KOPT-K1 (cell line): ENCODE measurements at regions not wholly inside any gene's neighbourhood (a gene's known extent, or its start where the extent isn't known, plus 50 kb on each side); places are given as distances from the start of the nearest gene placed in this dataset.

Experiments used
- H3K27ac ChIP-seq: fragments of 200-600 bp; sonication (generic); 2 replicates; pipeline ENCODE4 v1.5.1; 2016; ENCODE audit warnings: antibody characterized with exemption, mild to moderate bottlenecking, low read depth, low read length; ENCODE audit not compliant: poor library complexity, severe bottlenecking
- H3K36me3 ChIP-seq: fragments of 200-600 bp; sonication (generic); 2 replicates; pipeline ENCODE4 v1.5.1; 2017; ENCODE audit warnings: antibody characterized with exemption, mild to moderate bottlenecking, low read length, moderate library complexity; ENCODE audit not compliant: insufficient read depth
- H3K9me3 ChIP-seq: fragments of 200-600 bp; sonication (generic); 2 replicates; pipeline ENCODE4 v1.5.1; 2017; ENCODE audit warnings: antibody characterized with exemption, low read length, mild to moderate bottlenecking; ENCODE audit not compliant: insufficient read depth, poor library complexity, severe bottlenecking

DNA sequence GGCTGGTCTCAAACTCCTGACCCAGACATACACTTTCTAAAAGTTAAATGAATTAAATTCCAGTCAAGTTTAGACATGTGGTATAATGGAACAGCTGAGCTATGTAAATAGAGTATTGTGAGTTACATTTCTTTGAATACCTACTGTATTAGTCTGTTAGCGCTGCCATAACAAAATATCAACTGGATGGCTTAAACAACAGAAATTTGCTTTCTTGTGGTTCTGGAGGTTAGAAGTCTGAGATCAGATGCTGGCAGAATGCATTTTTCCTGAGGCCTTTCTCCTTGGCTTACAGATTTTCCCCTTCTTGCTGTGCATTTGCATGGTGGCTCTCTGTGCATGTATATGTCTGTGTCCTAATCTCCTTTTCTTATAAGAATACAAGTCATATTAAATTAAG, 101.5 kb upstream of the TGFBR2 start:
- Histone ChIP-seq H3K9me3 (no peaks in the 10 kb centered on the region), H3K36me3 (no peaks in the 10 kb centered on the region), H3K27ac (no peak overlapping the region)

DNA sequence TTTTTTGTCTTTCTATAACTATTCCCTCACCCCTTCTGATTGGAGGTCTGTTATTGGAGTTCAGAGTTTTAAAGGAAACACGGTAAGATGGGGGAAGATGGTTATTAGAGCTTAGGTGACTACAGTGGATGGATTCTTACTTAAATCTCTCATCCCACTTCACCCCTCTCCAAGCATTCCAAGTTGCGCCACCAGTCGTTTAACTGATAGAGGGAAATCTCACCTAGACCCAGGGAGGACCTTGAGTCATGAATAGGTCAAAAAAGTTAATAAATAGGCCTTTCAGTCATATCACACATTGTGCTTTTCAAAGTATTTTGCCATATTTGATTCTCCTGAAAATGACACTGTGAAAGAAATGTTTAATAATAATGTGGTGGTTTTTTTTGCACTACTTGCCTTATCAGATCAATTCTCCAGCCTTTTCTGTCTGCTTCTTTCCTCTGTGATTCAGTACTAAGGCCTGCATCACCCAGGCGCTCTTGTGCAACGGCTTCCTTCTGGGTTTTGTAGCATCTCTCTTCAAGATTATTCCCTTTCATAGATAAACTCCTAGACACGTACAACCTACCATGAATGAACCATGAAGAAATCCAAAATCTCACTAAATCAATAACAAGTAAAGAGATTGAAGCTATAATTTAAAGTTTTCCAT, 100.4 kb upstream of the TGFBR2 start:
- H3K27ac ChIP-seq, result no peak overlapping the region
- H3K9me3 ChIP-seq, result no peaks in the 10 kb centered on the region
- H3K36me3 ChIP-seq, result no peaks in the 10 kb centered on the region

DNA sequence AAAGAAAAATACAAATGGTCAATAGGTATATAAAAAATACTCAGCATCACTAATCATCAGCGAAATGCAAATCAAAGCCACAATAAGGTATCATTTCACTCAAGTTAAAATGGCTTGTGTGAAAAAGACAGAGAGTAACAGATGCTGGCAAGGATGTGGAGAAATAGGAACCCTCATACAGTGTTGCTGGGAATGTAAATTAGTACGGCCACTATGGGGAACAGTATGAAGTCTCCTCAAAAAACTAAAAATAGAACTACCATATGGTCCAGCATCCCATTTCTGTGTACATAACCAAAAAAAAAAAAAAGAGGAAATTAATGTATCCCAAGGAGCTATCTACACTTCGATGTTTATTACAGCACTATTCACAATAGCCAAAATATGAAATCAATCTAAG, 98.1 kb upstream of the TGFBR2 start:
- H3K36me3 ChIP-seq, result no peaks in the 10 kb centered on the region
- no peak overlapping the region for H3K27ac ChIP-seq
- H3K9me3 ChIP-seq, result no peaks in the 10 kb centered on the region

DNA sequence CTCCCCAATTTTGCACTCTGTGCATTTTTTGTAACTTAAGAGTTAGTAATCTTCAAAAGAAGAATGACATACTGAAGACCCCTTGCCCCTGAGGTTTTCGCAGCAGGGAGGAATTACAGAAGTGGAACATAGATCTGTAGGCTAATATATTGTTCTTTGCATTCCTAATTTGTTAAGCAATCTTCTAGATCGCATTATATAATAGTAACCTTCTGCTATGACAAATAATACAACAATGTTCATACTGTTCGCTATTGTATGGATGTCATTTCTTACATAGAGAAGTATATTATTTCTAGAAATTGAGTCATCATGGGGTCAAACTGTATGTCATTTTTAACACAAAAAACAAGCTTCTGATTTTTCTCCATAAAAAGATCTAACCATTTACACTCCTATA, 95.8 kb upstream of the TGFBR2 start:
- Histone ChIP-seq H3K36me3 (no peaks in the 10 kb centered on the region), H3K9me3 (no peaks in the 10 kb centered on the region), H3K27ac (no peak overlapping the region)

DNA sequence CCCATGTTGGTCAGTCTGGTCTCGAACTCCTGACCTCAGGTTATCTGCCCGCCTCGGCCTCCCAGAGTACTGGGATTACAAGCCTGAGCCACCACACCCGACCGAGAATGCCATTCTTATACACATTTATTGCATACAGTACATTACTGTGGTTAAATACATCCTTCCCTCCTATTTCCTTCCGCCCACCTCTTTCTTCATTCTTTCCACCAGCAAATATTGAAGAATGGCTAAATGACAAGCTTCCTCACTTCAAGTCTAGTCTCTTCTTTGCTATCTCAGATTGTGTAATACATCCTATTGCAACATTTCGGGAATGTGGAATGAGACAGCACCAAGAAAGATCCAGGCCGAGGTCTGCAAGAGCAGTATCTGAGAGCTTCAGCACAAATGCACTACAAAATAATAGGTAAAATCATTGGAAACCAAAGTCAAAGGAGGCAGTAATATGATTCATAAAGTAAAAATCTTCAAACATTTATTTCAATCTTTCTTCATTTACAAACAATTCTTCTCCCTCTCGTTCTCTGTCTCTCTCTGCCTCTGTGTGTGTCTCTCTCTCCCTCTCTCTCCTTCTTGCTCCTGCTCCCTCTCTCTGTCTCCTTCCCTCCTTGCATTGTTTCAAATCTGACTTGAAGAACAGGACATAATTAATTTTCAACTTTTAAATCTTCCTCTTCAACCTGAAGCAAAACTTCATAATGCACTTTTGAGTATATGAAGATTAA, 94.7 kb upstream of the TGFBR2 start:
- no peaks in the 10 kb centered on the region for H3K9me3 ChIP-seq
- no peaks in the 10 kb centered on the region for H3K36me3 ChIP-seq
- no peak overlapping the region for H3K27ac ChIP-seq

DNA sequence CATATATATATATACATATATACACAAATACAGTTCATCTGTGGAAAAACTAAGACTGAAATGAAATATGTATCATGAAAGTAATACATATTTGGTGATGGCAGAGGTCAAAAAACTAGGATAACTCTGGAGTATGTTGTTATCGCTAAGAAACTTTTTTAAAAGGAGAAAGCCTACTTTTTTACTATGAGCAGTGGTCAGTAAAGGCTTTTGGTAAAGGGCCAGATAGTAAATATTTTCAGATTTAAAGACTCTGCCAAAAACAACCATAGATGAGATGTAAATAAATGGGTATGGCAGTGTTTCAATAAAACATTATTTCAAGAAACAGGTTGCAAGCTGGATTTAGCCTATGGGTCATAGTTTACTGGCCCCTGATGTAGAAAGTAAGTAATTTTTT, 93.8 kb upstream of the TGFBR2 start:
- no peaks in the 10 kb centered on the region for H3K9me3 ChIP-seq
- no peak overlapping the region for H3K27ac ChIP-seq
- H3K36me3 ChIP-seq, result no peaks in the 10 kb centered on the region

DNA sequence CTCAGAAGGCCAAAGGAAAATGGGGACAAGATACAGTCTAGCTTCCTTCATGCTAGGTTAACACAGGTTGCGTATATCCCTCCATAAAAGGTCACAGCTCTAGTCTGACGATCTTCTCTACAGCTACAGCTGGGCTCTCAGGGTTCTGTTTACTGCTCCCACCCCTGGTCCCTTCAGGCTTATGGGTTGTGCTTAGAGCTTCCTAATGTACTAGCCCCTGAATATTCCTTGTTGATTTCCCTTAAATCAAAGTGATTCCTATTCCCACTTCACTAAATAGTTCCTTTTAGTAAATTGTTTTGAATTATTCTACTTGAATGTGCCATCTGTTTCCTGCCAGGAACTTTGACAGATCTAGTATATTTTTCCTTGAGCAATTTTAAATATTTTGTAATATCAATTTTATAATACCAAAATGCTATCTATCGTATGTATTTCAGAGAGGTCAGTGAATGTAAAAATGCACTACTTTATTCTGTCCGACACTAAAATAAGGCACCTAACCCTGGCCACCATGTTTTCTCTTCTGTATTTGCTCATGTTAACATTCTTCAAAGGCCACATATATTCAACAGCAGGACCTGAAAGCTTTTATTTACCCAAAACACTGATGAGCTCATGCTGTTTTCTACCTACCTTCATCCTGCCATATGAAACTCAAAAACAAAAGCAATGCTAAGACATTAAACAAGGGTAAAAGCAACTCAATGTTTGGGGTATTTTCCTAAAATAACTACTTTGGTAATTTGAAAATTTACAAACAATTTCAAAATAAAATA, 92.8 kb upstream of the TGFBR2 start:
- Histone ChIP-seq H3K27ac (no peak overlapping the region), H3K9me3 (no peaks in the 10 kb centered on the region), H3K36me3 (no peaks in the 10 kb centered on the region)

DNA sequence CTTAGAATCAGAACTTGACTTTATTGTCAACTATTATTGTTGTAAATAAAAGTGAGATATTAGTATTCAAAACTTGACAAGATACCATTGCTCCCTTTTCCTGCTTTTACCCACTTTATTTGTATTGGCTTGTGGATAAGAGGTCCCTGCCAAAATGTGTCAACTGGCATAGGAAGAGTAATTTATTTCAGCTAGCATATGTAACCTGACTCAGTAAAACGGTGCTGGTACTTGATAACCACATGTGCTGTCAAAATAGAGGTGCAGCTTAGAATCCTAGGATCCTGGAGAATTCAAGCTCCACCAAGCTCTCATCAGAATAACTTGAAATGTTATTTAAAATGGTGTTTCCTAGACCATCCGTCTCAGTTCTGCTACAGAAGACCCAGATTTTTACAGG, 90.2 kb upstream of the TGFBR2 start:
- no peaks in the 10 kb centered on the region for H3K36me3 ChIP-seq
- H3K27ac ChIP-seq, result no peak overlapping the region
- no peaks in the 10 kb centered on the region for H3K9me3 ChIP-seq

DNA sequence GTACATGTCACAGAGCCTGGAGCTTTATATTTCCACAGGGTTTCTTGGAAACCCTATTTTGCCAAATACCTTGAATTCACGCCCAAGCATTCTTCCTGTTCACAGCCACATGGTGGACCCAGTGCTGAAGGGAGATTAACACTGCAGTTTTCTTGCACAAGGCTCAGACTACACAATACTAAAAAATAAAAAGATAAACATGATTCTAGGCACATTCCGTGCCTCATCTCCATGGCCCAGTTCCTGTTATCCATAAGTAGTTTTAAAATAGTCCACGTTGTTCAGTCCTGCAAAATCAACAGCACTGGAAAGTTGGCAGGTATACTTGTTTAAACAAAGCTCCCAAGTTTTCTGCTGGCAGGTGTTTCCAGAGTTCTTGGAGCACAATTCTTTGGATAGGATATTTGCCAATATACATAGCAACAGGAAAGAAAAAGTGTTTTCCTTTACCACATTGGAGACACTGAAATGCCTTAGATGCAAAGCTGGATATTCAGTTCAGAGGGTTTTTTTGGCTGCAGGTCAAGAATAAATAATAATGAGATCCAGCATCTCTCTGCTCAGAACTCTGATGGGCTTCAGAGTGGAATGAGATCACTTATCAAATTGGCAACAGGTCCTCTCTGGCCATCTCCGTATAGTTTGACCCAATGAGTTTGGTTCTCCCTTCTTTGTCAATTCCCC, 88.1 kb upstream of the TGFBR2 start:
- no peak overlapping the region for H3K27ac ChIP-seq
- H3K36me3 ChIP-seq, result no peaks in the 10 kb centered on the region
- no peaks in the 10 kb centered on the region for H3K9me3 ChIP-seq

DNA sequence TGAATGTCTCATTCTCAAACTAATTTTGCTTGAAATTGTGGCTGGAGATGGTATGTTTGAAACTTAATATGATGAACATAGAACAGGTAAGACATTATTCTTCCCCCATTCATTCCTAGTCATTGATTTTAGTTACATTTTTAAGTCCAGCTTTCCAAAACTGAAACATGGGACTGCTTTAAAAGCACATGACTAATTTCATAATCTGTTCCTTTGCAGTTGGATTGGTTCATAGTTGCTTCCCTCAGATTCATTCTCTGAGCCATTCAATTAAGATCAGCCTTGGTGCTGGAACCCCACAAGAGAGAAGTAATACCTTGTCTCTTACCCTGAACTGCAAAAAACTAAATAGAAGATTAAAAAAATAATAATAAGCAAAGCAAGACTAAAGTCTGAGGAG, 87.5 kb upstream of the TGFBR2 start:
- H3K27ac ChIP-seq, result no peak overlapping the region
- no peaks in the 10 kb centered on the region for H3K9me3 ChIP-seq
- no peaks in the 10 kb centered on the region for H3K36me3 ChIP-seq

DNA sequence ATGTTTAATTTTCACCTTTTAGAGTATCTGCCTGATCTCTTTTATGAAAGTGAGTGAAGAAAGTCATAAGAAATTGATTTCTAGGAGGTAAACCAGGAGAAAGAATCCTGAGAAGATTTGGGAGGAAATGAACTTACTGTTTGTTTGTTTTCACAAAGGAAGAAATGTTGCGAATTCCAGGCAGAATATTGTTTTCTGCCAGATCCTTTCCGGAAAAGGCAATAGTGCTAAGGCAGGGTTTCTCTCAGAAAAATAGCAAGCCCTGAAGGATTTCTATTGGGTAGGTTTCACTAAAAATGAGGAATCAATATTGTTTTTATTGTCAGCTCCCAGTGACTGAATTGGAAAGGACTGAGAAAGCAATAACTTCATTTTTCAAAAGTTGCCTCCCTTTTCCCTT, 85.7 kb upstream of the TGFBR2 start:
- H3K9me3 ChIP-seq, result no peaks in the 10 kb centered on the region
- no peak overlapping the region for H3K27ac ChIP-seq
- H3K36me3 ChIP-seq, result no peaks in the 10 kb centered on the region

DNA sequence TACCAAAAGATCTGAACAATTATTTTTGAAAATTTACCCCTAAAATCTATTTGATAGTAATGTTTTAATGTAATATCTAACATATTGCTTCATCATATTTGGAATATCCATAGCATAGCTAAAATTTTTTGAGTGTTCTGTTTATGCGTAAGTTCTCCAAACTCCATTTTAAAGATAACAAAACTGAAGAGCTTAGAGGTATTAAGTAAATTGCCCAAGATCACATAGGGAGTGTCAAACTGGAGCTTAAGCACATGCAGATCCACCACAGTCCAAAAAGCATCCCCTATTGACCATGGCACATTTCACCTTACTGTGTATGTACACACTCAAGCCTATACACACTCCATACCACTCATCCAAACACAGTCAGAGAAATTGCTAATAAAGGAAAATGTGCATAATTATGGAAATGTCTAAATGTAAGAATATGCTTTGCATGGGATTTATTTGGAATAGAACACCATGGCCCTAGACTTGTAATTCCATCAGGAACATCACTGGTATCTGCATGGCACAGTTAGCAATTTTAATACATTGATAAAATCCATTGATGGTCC, 85.2 kb upstream of the TGFBR2 start:
- Histone ChIP-seq H3K36me3 (no peaks in the 10 kb centered on the region), H3K9me3 (no peaks in the 10 kb centered on the region), H3K27ac (no peak overlapping the region)

DNA sequence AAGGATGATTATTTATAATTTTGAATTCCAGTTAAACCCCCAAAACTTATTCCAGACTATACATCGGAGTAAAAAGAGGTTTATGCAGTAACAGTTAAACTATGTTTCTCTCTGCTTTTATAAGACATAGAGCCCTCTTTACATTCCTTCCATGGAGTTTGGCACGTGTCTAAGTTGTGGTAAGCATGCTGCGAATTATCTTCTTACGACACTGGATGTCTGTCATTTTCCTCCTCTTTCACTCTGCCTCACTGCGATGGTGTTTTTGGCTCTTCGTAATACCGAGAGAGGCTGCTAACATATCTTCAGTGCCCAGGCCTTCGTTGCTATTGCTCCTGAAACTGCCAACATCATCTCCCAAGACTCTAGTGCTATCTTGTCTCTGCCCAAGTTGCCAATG, 83.9 kb upstream of the TGFBR2 start:
- Histone ChIP-seq H3K9me3 (no peaks in the 10 kb centered on the region), H3K27ac (no peak overlapping the region), H3K36me3 (no peaks in the 10 kb centered on the region)

DNA sequence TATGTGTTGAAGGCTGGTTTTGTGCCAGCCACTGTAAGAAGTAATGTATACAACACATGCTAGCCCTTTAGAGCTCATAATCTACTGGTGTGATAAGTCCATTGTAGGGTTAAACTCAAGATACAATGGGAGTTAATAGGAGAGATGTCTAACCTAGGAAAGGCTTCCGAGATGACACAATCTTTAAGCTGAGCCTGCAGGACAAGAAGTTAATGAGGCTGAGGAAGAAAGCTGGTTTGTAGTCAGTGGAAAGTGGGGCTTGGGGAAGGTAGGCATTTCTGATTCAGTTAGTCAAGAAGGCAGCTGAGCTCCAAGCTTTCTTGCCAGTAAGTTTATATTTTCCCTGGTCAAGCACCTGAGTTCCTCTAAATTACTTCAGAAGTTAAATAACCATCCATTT, 83.0 kb upstream of the TGFBR2 start:
- H3K36me3 ChIP-seq, result no peaks in the 10 kb centered on the region
- H3K9me3 ChIP-seq, result no peaks in the 10 kb centered on the region
- no peak overlapping the region for H3K27ac ChIP-seq
